GM18502 (cell line): ENCODE measurements at regions not wholly inside any gene's neighbourhood (a gene's known extent, or its start where the extent isn't known, plus 50 kb on each side); places are given as distances from the start of the nearest gene placed in this dataset.
"Not testable (repeated sequence)": the region's sequence is repeated elsewhere in the genome, so short reads cannot be mapped to it uniquely, and the experiment has no call there.

Experiments used
- ATAC-seq: cut with Tn5 transposase; IDR thresholded peaks from one replicate; pipeline ENCODE4 v1.9.1; 2021; ENCODE audit warnings: mild to moderate bottlenecking; ENCODE audit not compliant: unreplicated experiment, poor library complexity

DNA sequence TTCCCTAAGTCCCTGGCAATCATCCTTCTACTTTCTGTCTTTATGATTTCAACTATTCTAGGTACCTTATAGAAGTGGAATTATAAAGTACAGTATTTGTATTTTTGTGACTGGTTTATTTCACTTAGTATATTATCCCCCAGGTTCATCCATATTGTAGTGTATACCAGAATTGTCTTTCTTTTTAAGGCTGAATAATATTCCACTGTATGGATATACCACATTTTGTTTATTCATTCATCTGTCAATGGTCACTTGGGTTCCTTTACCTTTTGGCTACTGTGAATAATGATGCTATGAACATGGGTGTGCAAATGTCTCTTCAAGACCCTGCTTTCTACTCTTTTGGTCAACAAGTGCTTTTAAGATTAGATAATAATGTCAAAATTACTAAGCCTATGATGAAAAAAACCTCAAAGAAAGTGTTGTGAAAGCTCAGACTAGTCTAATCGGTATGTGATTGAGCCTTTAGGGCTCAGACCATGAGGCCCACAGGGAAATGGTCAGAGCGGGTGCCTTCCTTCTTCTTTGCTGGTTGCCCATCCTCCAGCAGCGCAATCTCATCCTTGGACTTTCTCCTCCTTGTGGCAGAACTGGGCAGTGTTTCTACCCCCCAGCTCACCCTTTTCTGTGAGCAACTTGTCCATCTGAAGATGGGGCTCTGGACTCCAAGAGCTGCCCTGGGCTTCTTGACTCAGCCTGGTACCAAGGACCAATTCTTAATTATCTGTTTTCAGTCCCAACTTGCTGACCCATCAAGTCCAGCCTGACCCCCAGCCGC lies 105.4 kb downstream of the TTC8 start:
- no peak for ATAC-seq

GRCh38 chr14:88931321-88932110 lies 107.1 kb downstream of the TTC8 start:
- ATAC-seq, result no peak

DNA sequence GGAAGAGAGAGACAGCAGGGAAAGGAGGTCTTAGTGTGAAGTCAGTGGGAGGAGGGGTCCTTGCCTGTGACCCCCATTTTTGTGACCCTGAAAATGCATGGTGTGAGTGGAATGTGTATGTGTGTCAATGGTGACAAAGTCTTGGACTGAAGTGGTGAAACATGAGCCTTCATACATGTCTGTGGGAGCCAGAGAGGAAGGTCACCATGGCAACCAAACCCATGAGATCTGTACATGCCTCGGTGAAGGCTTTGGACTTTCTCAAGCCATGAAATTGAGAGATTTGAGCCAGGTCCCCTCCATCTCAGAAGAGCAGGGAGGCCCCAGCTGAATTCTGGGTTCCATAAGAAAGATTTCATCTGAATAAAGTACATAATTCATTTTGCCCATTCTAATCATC lies 108.7 kb downstream of the TTC8 start:
- no peak for ATAC-seq

- no peak for ATAC-seq
Measured at GRCh38 chr14:88934351-88934806, 109.9 kb downstream of the TTC8 start.

DNA sequence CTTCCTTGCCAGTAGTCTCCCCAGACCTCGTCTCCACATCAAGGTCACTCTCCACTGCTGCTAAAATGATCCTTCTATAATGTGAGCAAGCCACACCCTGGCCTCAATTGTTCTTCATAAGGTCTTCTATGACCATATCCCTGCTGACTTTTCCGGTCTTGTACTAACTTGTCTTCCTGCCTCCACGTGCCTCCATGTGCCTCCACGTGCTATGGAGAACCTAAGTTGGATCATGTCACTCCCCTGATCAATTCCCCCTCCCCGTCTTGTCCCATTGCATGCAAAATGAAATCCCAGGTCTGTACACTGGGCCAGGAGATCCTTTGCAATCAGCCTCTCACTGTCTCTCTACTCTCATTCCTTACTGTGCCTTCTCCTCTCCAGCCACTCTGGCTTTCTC lies 110.6 kb downstream of the TTC8 start:
- no peak for ATAC-seq

DNA sequence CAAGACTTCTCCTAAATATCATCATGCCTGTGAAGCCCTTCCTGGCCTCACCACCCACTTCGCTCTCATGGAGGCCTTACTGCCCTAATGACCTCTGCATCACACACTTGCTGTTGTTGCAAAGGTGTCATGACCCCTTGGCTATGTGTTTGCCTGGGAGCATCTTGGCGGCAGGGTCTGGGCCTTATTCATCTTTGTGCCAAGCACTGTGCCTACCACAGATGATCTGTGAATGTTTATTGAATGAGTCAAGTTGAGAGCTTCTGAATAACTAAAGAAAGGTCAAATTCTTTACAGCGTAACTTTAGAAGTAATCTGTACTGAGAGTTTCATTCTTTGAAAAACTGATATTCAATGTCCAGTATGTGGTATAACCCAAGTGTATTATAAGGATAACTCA lies 113.3 kb downstream of the TTC8 start:
- no peak for ATAC-seq

DNA sequence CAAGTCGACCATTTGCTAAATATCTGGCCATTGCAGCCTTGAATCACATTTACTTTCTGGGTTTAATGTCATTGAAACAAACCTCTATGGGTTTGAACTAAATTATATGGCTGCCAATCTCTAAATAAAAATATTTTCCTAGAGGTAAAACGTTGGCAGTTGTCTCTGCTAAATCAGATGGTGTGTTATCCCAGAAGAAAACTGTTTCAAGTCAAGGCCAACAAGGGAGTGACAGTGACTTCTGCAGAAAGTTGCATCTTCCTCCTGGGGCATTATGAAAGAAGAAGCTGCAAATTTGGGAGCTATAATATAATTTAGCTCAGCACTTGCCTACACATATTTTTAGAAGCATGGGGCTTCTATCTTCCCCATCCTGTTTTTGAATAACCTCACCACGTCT lies 116.2 kb downstream of the TTC8 start:
- ATAC-seq, result no peak

- ATAC-seq, result no peak
Measured at GRCh38 chr14:88941414-88941813, 117.0 kb downstream of the TTC8 start.

DNA sequence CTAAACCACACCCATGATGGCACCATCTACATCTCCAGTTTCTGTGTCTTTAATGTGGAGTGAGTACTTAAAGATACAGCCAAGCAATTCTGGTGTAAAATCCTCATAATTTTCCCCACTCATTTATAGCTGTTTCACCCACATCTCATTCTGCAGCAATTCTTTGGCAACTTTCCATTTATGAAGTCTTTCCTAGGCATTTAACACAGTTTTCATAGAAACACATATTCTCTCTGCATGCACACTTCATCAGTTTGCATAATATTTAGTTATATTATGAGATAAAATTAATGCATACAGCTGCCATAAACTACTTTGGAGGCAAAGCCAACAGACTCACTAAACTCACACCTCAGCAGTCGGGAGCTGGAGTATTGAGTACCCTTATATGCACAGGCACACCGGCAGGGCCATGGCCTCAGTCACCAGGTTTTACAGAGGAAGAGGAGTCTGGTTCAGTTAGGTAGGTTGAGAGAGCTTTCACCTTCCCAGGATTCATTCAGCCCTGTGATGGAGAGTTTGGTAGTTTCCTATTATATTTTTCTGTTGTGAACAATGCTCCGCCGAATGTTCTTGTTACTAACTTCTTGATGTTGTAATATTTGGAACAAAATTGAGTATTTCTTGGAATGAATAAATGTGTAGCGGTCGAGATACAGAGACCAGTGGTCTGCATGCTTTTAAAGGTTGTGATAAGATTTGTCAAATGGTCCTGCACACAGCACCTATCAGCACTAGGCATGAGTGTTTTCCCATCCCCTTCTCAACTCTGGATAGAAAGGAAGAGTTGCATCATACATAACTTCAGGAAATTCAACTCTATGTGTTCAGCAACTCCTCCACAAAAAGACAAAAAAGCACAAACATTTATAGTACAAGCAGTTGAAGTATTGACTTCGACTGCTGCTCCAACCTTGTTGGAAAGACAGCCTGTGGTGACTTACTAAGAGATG lies 123.5 kb downstream of the TTC8 start:
- ATAC-seq, result no peak

DNA sequence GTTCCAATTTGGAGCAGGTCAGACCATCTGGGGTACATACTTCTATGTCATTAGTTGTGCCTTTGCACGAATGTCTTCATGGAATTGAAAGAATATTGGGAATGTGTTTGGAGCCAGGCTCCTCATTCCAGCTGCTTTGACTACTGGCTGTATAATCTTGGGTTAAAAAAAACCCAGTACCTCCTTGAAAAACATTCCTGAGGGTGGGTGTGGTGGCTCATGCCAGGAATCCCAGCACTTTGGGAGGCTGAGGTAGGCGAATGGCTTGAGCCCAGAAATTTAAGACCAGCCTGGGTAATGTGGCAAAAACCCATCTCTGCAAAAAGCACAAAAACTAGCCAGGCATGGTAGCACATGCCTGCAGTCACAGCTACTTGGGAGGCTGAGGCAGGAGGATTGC lies 125.6 kb downstream of the TTC8 start:
- ATAC-seq, result no peak

GRCh38 chr14:88951370-88951769 lies 126.9 kb downstream of the TTC8 start:
- no peak for ATAC-seq

GRCh38 chr14:88952901-88953300 lies 128.4 kb downstream of the TTC8 start:
- no peak for ATAC-seq

- no peak for ATAC-seq
Measured at GRCh38 chr14:88955455-88955854, 131.0 kb downstream of the TTC8 start.

DNA sequence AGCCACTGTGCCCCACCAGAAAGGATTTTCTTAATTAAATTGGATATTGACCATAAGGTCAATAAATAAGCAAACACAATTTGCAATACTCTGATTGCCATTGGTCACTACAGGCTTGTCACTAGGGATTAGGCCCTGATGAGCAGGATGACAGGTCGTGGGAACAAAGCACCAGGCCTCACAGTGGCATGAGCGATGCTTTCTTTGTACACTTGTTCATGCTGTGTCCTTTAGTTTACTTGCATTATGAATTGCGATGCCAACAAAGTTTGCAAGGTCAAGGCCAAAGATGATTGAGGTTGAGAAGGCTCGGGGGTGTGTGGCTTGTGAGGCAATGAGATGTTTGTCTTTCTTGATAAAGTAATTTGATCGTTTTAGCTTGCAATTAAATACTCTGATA lies 136.0 kb downstream of the TTC8 start:
- ATAC-seq, result no peak

GRCh38 chr14:88961214-88961613 lies 136.8 kb downstream of the TTC8 start:
- no peak for ATAC-seq

GRCh38 chr14:88962356-88962755 lies 137.9 kb downstream of the TTC8 start:
- no peak for ATAC-seq

- ATAC-seq, result no peak
Measured at GRCh38 chr14:88967299-88967698, 142.8 kb downstream of the TTC8 start.

DNA sequence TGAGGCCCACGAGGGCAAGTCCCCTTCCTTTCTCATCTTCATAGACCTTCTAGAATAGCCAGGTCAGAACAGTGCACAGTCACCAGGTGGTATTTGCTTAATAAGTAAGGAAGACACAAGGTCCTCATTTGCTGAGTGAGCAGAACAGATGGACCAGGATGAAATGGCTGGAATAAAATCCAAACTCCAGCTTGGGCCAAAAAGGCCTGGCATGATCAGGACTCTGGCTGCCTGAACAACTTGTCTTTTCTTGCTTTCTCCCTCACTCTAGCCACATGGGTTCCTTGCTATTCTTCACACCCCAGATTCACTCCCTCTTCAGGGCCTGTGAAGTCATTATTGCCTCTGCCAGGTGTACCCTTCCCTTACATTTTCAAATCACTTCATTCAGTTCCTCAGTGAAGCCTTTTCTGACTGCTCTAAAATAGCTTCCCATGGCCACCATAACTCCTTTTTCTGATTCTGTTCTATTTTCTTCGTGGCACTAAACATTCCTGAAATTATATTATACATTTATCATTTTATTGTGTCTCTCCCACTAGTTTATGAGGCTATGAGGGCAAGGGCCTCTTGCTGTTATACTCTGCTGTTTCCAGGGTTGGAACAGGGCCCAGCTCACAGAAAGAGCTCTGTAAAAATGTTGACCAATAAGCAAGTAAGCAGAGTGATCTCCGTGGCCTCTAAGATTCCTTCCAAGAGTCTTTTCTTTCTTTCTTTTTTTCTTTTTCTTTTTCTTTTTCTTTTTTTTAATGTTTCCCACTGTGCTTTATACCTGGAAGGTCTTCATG lies 150.8 kb downstream of the TTC8 start:
- no peak for ATAC-seq

GRCh38 chr14:88975926-88976325 lies 151.5 kb downstream of the TTC8 start:
- ATAC-seq, result no peak

- ATAC-seq, result not testable (repeated sequence)
Measured at GRCh38 chr14:88980907-88981306, 156.5 kb downstream of the TTC8 start.
